HFF-Myc (cell line): ENCODE measurements at regions not wholly inside any gene's neighbourhood (a gene's known extent, or its start where the extent isn't known, plus 50 kb on each side); places are given as distances from the start of the nearest gene placed in this dataset.
A peak's percentile ranks its signal among the peaks of the same experiment; 100 is the strongest.

Experiments used
- DNase-seq: peaks from one replicate; pipeline ENCODE4 v3.0.0-alpha.2; 2011; ENCODE audit warnings: low read depth; ENCODE audit errors: extremely low read depth
- H3K4me3 ChIP-seq: replicated peaks from 2 replicates; pipeline ENCODE4 v1.5.1; 2011; ENCODE audit warnings: low read depth, mild to moderate bottlenecking, control low read depth, low read length
- CTCF ChIP-seq: IDR thresholded peaks from 2 replicates; pipeline ENCODE4 v1.5.1; 2012; ENCODE audit warnings: mild to moderate bottlenecking, low read depth, low read length, control low read depth; ENCODE audit errors: missing control alignments

- no peak for DNase-seq
- TF ChIP-seq CTCF, result no peak
- H3K4me3 ChIP-seq, result no peak overlapping the region
Measured at GRCh38 chr1:193579323-193579722, 392.9 kb upstream of the B3GALT2 start.

GRCh38 chr1:193574913-193575312, 388.5 kb upstream of the B3GALT2 start:
- no peak for DNase-seq
- no peak for TF ChIP-seq CTCF
- no peak overlapping the region for H3K4me3 ChIP-seq

- no peak for DNase-seq
- no peak for TF ChIP-seq CTCF
- no peak overlapping the region for H3K4me3 ChIP-seq
Measured at GRCh38 chr1:193569983-193570269, 383.5 kb upstream of the B3GALT2 start.

- H3K4me3 ChIP-seq, result no peak overlapping the region
- DNase-seq, result peak; percentile 11
- TF ChIP-seq CTCF, result no peak
Measured at GRCh38 chr1:193569096-193569982, 382.9 kb upstream of the B3GALT2 start.

- DNase-seq, result no peak
- H3K4me3 ChIP-seq, result no peak overlapping the region
- no peak for TF ChIP-seq CTCF
Measured at GRCh38 chr1:193568512-193568911, 382.1 kb upstream of the B3GALT2 start.

GRCh38 chr1:193567937-193568336, 381.5 kb upstream of the B3GALT2 start:
- no peak overlapping the region for H3K4me3 ChIP-seq
- DNase-seq, result no peak
- TF ChIP-seq CTCF, result no peak

GRCh38 chr1:193566735-193567134, 380.3 kb upstream of the B3GALT2 start:
- no peak for DNase-seq
- H3K4me3 ChIP-seq, result no peak overlapping the region
- no peak for TF ChIP-seq CTCF
